B cell (primary cell): ENCODE measurements at regions not wholly inside any gene's neighbourhood (a gene's known extent, or its start where the extent isn't known, plus 50 kb on each side); places are given as distances from the start of the nearest gene placed in this dataset.

Source experiments
- ATAC-seq: fragments of 200-7000 bp; cut with Tn5 transposase; one replicate; pipeline ENCODE4 v1.10.0; 2021; ENCODE audit warnings: low read depth, mild to moderate bottlenecking, moderate number of reproducible peaks, moderate library complexity
- CTCF ChIA-PET: fragments of 350-600 bp; sonication (Branson Sonifier 250); formaldehyde crosslinking; loops from one replicate; lab custom pipeline; 2021; ENCODE audit warnings: antibody characterized with exemption, inconsistent platforms; lab: Charles Lee
- POLR2A ChIA-PET: fragments of 350-600 bp; sonication (Branson Sonifier 250); formaldehyde crosslinking; loops from one replicate; lab custom pipeline; 2021; ENCODE audit warnings: antibody characterized with exemption; lab: Charles Lee
- DNase-seq: peaks from one replicate; pipeline ENCODE4 v3.0.0; 2013
- H2AFZ ChIP-seq: 2 replicates; pipeline ENCODE4 v1.6.1; 2012; ENCODE audit warnings: mild to moderate bottlenecking, low read depth, low read length; ENCODE audit not compliant: insufficient read depth, poor library complexity, severe bottlenecking
- H3K27ac ChIP-seq, 2 donors: 1 replicate in 1 of 2; 2 replicates in 1 of 2; pipeline ENCODE4 v1.5.1; 2012 to 2013; ENCODE audit warnings: low read length in 2 of 2, mild to moderate bottlenecking in 2 of 2, moderate library complexity in 1 of 2
- H3K27me3 ChIP-seq, 4 experiments: fragments of 200-600 bp in 1 of 4; sonication (generic) in 1 of 4; replicated peaks in 1 of 4; 1 replicate in 2 of 4; 2 replicates in 2 of 4; pipeline versions ENCODE4 v1.6.1 to v1.7.0; 2013 to 2016; ENCODE audit warnings: low read length in 3 of 4, mild to moderate bottlenecking in 2 of 4, mixed read lengths in 1 of 4, moderate library complexity in 1 of 4; ENCODE audit not compliant: insufficient read depth in 4 of 4, control insufficient read depth in 3 of 4; ENCODE audit errors: control extremely low read depth in 1 of 4
- H3K36me3 ChIP-seq, 2 experiments: replicated peaks in 1 of 2; 1 replicate in 1 of 2; 2 replicates in 1 of 2; pipeline versions ENCODE4 v1.6.1 to v1.7.1; 2013; ENCODE audit warnings: low read length in 1 of 2; ENCODE audit not compliant: insufficient read depth in 2 of 2, control insufficient read depth in 1 of 2; ENCODE audit errors: control extremely low read depth in 1 of 2, extremely low read depth in 1 of 2
- H3K4me1 ChIP-seq, 2 donors: fragments of 200-600 bp in 1 of 2; sonication (generic) in 1 of 2; 1 replicate in 1 of 2; 2 replicates in 1 of 2; pipeline versions ENCODE4 v1.5.1 to v1.6.1; 2013 to 2017; ENCODE audit warnings: low read length in 2 of 2; ENCODE audit not compliant: control insufficient read depth in 2 of 2, insufficient read depth in 2 of 2
- H3K4me2 ChIP-seq: replicated peaks from 2 replicates; pipeline ENCODE3; 2012; ENCODE audit warnings: mild to moderate bottlenecking, low read depth, low read length; ENCODE audit not compliant: poor library complexity, severe bottlenecking
- H3K4me3 ChIP-seq, 5 experiments: fragments of 200-600 bp in 1 of 5; sonication (generic) in 1 of 5; 1 replicate in 3 of 5; 2 replicates in 2 of 5; pipeline versions ENCODE4 v1.5.1 to v1.7.0; 2011 to 2016; ENCODE audit warnings: low read length in 4 of 5, mild to moderate bottlenecking in 4 of 5, low read depth in 2 of 5, control low read depth in 1 of 5, moderate library complexity in 1 of 5; ENCODE audit not compliant: insufficient read depth in 1 of 5; ENCODE audit errors: control extremely low read depth in 1 of 5, extremely low read depth in 1 of 5
- H3K79me2 ChIP-seq: fragments of 200-600 bp; sonication (generic); one replicate; pipeline ENCODE4 v1.6.0; 2016; ENCODE audit warnings: low read length; ENCODE audit not compliant: control insufficient read depth, insufficient read depth
- H3K9ac ChIP-seq: fragments of 200-600 bp; sonication (generic); 2 replicates; pipeline ENCODE4 v1.6.1; 2017; ENCODE audit warnings: mild to moderate bottlenecking, low read length, moderate library complexity
- H3K9me3 ChIP-seq, 3 donors: one replicate each; pipeline versions ENCODE4 v1.6.1 to v1.7.1; 2013; ENCODE audit warnings: low read length in 2 of 3; ENCODE audit not compliant: control insufficient read depth in 2 of 3, insufficient read depth in 1 of 3; ENCODE audit errors: control extremely low read depth in 1 of 3
- H4K20me1 ChIP-seq: 2 replicates; pipeline ENCODE4 v1.6.0; 2012; ENCODE audit warnings: mild to moderate bottlenecking, low read length; ENCODE audit not compliant: insufficient read depth, control insufficient read depth, poor library complexity, severe bottlenecking
- H3K27ac Mint-ChIP-seq: one replicate; pipeline ENCODE4 v1.8.0; 2021; ENCODE audit warnings: mixed read lengths
- H3K27me3 Mint-ChIP-seq: one replicate; pipeline ENCODE4 v1.8.0; 2021; ENCODE audit warnings: mixed read lengths
- H3K4me1 Mint-ChIP-seq: one replicate; pipeline ENCODE4 v1.8.0; 2021; ENCODE audit warnings: mixed read lengths
- H3K4me3 Mint-ChIP-seq: one replicate; pipeline ENCODE4 v1.8.0; 2021; ENCODE audit warnings: mixed read lengths
- H3K9me3 Mint-ChIP-seq: one replicate; pipeline ENCODE4 v1.8.0; 2022; ENCODE audit warnings: mixed read lengths; ENCODE audit not compliant: insufficient read depth
- CTCF ChIP-seq: fragments of 200-600 bp; IDR thresholded peaks from one replicate; pipeline ENCODE4 v1.8.0; 2022; ENCODE audit warnings: antibody characterized with exemption, mild to moderate bottlenecking
- EZH2 ChIP-seq: IDR thresholded peaks from 2 replicates; pipeline ENCODE4 v1.6.1; 2012; ENCODE audit warnings: borderline replicate concordance, low read depth, mild to moderate bottlenecking, moderate library complexity, low read length; ENCODE audit not compliant: insufficient read depth, poor library complexity, severe bottlenecking
- WGBS: methylation state at CpG from one replicate; pipeline ENCODE4 v1.1.5; 2013; ENCODE audit warnings: missing lambda C conversion rate; ENCODE audit not compliant: insufficient coverage; 5-methylcytosine and 5-hydroxymethylcytosine counted together
- intact Hi-C: fragments of 100-400 bp; cut with micrococcal nuclease; formaldehyde crosslinking; loops from one replicate; pipeline ENCODE4 v1.10.0; 2022

DNA sequence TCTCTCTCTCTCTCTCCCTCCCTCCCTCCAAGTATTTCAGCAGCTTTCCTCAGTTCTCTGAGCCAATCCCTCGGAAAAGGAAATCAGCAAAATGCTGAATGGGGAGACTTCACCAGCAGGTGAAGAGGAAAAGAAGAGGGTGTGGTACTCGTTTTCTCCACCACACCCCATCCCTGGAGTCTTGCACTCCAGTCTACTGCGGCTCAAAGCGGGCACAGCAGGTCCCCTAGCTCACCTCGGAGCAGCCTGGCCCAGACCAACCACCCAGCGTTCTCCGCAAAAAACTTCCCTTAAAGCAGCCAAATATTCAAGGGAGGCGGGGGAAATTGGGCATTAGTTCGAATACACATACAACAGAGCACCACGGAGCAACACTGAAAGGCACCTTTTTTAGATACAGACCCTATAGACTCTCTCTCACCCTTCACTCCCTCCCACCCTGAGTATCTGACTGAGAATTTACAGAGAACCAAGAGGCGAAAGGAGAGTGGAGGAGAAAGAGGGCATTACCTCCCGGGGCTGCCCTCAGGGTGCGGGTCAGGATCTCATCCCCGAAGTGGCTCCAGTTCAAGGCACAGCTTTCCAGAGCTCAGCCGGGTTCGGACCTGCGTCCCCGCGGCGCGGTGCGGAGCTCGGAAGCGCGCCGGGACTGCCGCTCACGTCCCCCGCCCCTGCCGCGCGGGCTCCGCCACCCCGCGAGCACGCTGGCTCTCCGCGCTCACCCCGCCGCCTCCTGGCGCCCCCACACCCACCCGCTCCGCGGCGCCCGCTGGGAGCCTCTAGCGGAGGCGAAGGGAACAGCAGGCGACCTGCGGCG, 1638.5 kb upstream of the C9orf72 start:
- Mint-ChIP-seq H3K27ac (no peak overlapping the region), H3K4me3 (peak overlapping the region; percentile 34), H3K4me1 (peaks cover 17% of the 10 kb centered on the region), H3K9me3 (no peaks in the 10 kb centered on the region), H3K27me3 (peaks cover 43% of the 10 kb centered on the region)
- DNase-seq (peak; percentile 29), ATAC-seq (peak; percentile 53)
- ChIA-PET CTCF (interaction anchor here (1.5 kb wide), 1 partner anchor 17 kb away, joined by 3 read pairs; no protein-coding TSS in a partner anchor), POLR2A (no interaction called here)
- H3K9ac ChIP-seq = no peak overlapping the region
- H3K4me2 ChIP-seq = peak overlapping the region; percentile 58
- WGBS = 4% methylated on average over 43 of the region's 51 CpGs
- H4K20me1 ChIP-seq = no peaks in the 10 kb centered on the region
- H3K9me3 ChIP-seq = peaks cover 0 to 10% (median 0%) of the 10 kb centered on the region in 3 donors
- peak overlapping the region; percentile 38 for H2AFZ ChIP-seq
- intact Hi-C loops = no loop called here
- H3K27me3 ChIP-seq = peaks cover 0 to 37% (median 8%) of the 10 kb centered on the region in 4 experiments
- no peak overlapping the region for H3K4me3 ChIP-seq
- TF ChIP-seq EZH2 (no peak), CTCF (peak; percentile 38)
- no peak overlapping the region for H3K27ac ChIP-seq
- peaks cover 8 to 16% of the 10 kb centered on the region in 2 donors for H3K4me1 ChIP-seq
- H3K36me3 ChIP-seq = no peaks in the 10 kb centered on the region
- H3K79me2 ChIP-seq = no peaks in the 10 kb centered on the region
